HCT116 (cell line): ENCODE measurements at regions not wholly inside any gene's neighbourhood (a gene's known extent, or its start where the extent isn't known, plus 50 kb on each side); places are given as distances from the start of the nearest gene placed in this dataset.
"Not testable (repeated sequence)": the region's sequence is repeated elsewhere in the genome, so short reads cannot be mapped to it uniquely, and the experiment has no call there.

ENCODE experiments used
- ATAC-seq: fragments of 200-7000 bp; cut with Tn5 transposase; 2 replicates; pipeline ENCODE4 v1.9.1; 2020; ENCODE audit warnings: mild to moderate bottlenecking, moderate library complexity
- BruUV-seq: library from RNA; stranded (reverse); fragments of 400-500 nt; replicated peaks from 2 replicates; lab custom pipeline; 2021; lab: Mats Ljungman, UMichigan
- CTCF ChIA-PET: fragments of 300-600 bp; sonication (Branson Sonifier 250); formaldehyde crosslinking; loops from one replicate; lab custom pipeline; 2021; ENCODE audit warnings: antibody characterized with exemption; lab: Charles Lee
- POLR2A ChIA-PET: fragments of 300-600, 350-600 bp; sonication (Branson Sonifier 250); formaldehyde crosslinking; loops from one replicate; lab custom pipeline; 2021; ENCODE audit warnings: antibody characterized with exemption; lab: Charles Lee
- RAD21 ChIA-PET, 2 experiments: fragments of 300-600 bp; sonication (Branson Sonifier 250); formaldehyde crosslinking; loops; one replicate each; lab custom pipeline; 2023; ENCODE audit warnings: low total read pairs in 2 of 2; ENCODE audit not compliant: uncharacterized antibody in 2 of 2, unreplicated experiment in 2 of 2, low non-redundant PET in 1 of 2; lab: Charles Lee
- DNase-seq: peaks from one replicate; pipeline ENCODE4 v3.0.0-alpha.2; 2010; ENCODE audit warnings: low read depth, low spot score
- H2AFZ ChIP-seq: fragments of 200-600 bp; shearing (Covaris generic), sonication (generic); 2 replicates; pipeline ENCODE4 v1.6.1; 2017; ENCODE audit warnings: low read depth, mixed run types, mixed read lengths, antibody characterized with exemption, low read length; ENCODE audit not compliant: poor library complexity, severe bottlenecking
- H3K27ac ChIP-seq: 2 replicates; pipeline ENCODE4 v1.5.1; 2012; ENCODE audit warnings: low read depth, low read length
- H3K27me3 ChIP-seq: fragments of 200-600 bp; sonication (generic); 2 replicates; pipeline ENCODE4 v1.6.1; 2016; ENCODE audit warnings: mixed run types, low read length, mixed read lengths; ENCODE audit not compliant: insufficient read depth
- H3K36me3 ChIP-seq, 2 experiments: fragments of 200-500 bp in 1 of 2; fragments of 200-600 bp in 1 of 2; sonication (Bioruptor generic) in 1 of 2; sonication (generic) in 1 of 2; 2 replicates each; pipeline versions ENCODE4 v1.5.1 to v1.6.1; 2014 to 2016; ENCODE audit warnings: low read length in 2 of 2, inconsistent platforms in 1 of 2, mixed read lengths in 1 of 2, mixed run types in 1 of 2; ENCODE audit not compliant: insufficient read depth in 2 of 2, control insufficient read depth in 1 of 2
- H3K4me1 ChIP-seq, 2 experiments: fragments of 200-600 bp in 1 of 2; sonication (generic) in 1 of 2; 2 replicates each; pipeline versions ENCODE4 v1.5.1 to v1.6.1; 2012 to 2017; ENCODE audit warnings: low read length in 2 of 2, inconsistent platforms in 1 of 2, mild to moderate bottlenecking in 1 of 2, mixed read lengths in 1 of 2, mixed run types in 1 of 2, moderate library complexity in 1 of 2; ENCODE audit not compliant: insufficient read depth in 2 of 2, control insufficient read depth in 1 of 2
- H3K4me2 ChIP-seq: fragments of 200-600 bp; sonication (generic); 2 replicates; pipeline ENCODE4 v1.6.1; 2017; ENCODE audit warnings: mixed run types, low read length, mixed read lengths
- H3K4me3 ChIP-seq, 2 experiments: fragments of 200-600 bp in 1 of 2; sonication (generic) in 1 of 2; replicated peaks in 1 of 2; 2 replicates each; pipeline ENCODE4 v1.5.1; 2011 to 2016; ENCODE audit warnings: low read length in 2 of 2, control low read depth in 1 of 2, low read depth in 1 of 2, mild to moderate bottlenecking in 1 of 2, mixed read lengths in 1 of 2, mixed run types in 1 of 2
- H3K79me2 ChIP-seq: fragments of 200-600 bp; sonication (generic); 2 replicates; pipeline ENCODE4 v1.6.1; 2017; ENCODE audit warnings: mild to moderate bottlenecking, mixed run types, low read length, moderate library complexity, mixed read lengths; ENCODE audit not compliant: insufficient read depth
- H3K9ac ChIP-seq: fragments of 200-600 bp; sonication (generic); 2 replicates; pipeline ENCODE4 v1.6.1; 2016; ENCODE audit warnings: low read length, mixed read lengths
- H3K9me2 ChIP-seq: fragments of 200-600 bp; sonication (generic), shearing (Covaris generic); 2 replicates; pipeline ENCODE4 v1.6.1; 2017; ENCODE audit warnings: mixed run types, mild to moderate bottlenecking, moderate library complexity; ENCODE audit not compliant: insufficient read depth
- H3K9me3 ChIP-seq, 2 experiments: fragments of 200-500 bp in 1 of 2; fragments of 200-600 bp in 1 of 2; sonication (Bioruptor generic) in 1 of 2; sonication (generic) in 1 of 2; 2 replicates each; pipeline ENCODE4 v1.6.1; 2014 to 2017; ENCODE audit warnings: low read length in 2 of 2, mixed read lengths in 2 of 2, inconsistent platforms in 1 of 2, low read depth in 1 of 2, mild to moderate bottlenecking in 1 of 2, mixed run types in 1 of 2, moderate library complexity in 1 of 2; ENCODE audit not compliant: control insufficient read depth in 1 of 2, insufficient read depth in 1 of 2
- H4K20me1 ChIP-seq: fragments of 200-600 bp; sonication (generic), shearing (Covaris generic); 2 replicates; pipeline ENCODE4 v1.6.1; 2017; ENCODE audit warnings: mixed run types, mild to moderate bottlenecking, moderate library complexity; ENCODE audit not compliant: insufficient read depth
- EGR1 ChIP-seq: IDR thresholded peaks from 2 replicates; pipeline ENCODE4 v1.6.1; 2012; ENCODE audit warnings: low read depth
- ELF1 ChIP-seq: IDR thresholded peaks from 2 replicates; pipeline ENCODE4 v1.6.1; 2012; ENCODE audit warnings: low read depth, borderline replicate concordance
- EZH2 ChIP-seq: fragments of 200-600 bp; sonication (generic); IDR thresholded peaks from 2 replicates; pipeline ENCODE4 v1.6.1; 2017; ENCODE audit warnings: antibody characterized with exemption, mixed run types
- EZH2phosphoT487 ChIP-seq: fragments of 200-600 bp; IDR thresholded peaks from 2 replicates; pipeline ENCODE4 v1.6.1; 2018; ENCODE audit warnings: antibody characterized with exemption, borderline replicate concordance
- RAD21 ChIP-seq: IDR thresholded peaks from 2 replicates; pipeline ENCODE4 v1.6.1; 2012; ENCODE audit warnings: low read depth, mild to moderate bottlenecking
- SIN3A ChIP-seq: IDR thresholded peaks from 2 replicates; pipeline ENCODE4 v1.6.1; 2012; ENCODE audit warnings: low read depth
- intact Hi-C: fragments of 100-400 bp; cut with micrococcal nuclease; formaldehyde crosslinking; loops from 2 replicates; pipeline ENCODE4 v1.10.0; 2022
- TF ChIP-seq, protein P1 (sequence below): IDR thresholded peaks from 2 replicates; pipeline ENCODE4 v1.6.1; 2011; ENCODE audit warnings: mild to moderate bottlenecking, low read length, moderate library complexity; ENCODE audit not compliant: insufficient replicate concordance; ENCODE audit errors: extremely low read depth
- TF ChIP-seq, protein P2 (sequence below), 3 experiments: fragments of 200-600 bp in 1 of 3; sonication (generic) in 1 of 3; IDR thresholded peaks in 2 of 3; conservative IDR thresholded peaks in 1 of 3; 2 replicates each; pipeline ENCODE4 v1.5.1; 2012 to 2017; ENCODE audit warnings: low read depth in 2 of 3, low read length in 2 of 3, antibody characterized with exemption in 1 of 3, borderline replicate concordance in 1 of 3, control low read depth in 1 of 3, mild to moderate bottlenecking in 1 of 3, mixed read lengths in 1 of 3, mixed run types in 1 of 3, moderate library complexity in 1 of 3; ENCODE audit not compliant: insufficient read depth in 1 of 3

DNA sequence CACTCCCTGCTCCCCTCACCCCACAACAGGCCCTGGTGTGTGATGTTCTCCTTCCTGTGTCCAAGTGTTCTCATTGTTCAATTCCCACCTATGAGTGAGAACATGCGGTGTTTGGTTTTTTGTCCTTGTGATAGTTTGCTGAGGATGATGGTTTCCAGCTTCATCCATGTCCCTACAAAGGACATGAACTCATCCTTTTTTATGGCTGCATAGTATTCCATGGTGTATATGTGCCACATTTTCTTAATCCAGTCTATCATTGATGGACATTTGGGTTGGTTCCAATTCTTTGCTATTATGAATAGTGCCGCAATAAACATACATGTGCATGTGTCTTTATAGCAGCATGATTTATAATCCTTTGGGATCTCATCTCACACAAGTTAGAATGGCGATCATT, 101.5 kb upstream of the NGF start:
- CTCF ChIA-PET, H3K27ac ChIP-seq, H2AFZ ChIP-seq, H3K36me3 ChIP-seq, POLR2A ChIA-PET, H3K4me1 ChIP-seq, H3K4me3 ChIP-seq, H3K9me2 ChIP-seq, DNase-seq, H3K27me3 ChIP-seq, ATAC-seq, H3K9ac ChIP-seq, RAD21 ChIA-PET, H3K4me2 ChIP-seq, H4K20me1 ChIP-seq, BruUV-seq, H3K9me3 ChIP-seq, H3K79me2 ChIP-seq, intact Hi-C loops: not testable (repeated sequence)

DNA sequence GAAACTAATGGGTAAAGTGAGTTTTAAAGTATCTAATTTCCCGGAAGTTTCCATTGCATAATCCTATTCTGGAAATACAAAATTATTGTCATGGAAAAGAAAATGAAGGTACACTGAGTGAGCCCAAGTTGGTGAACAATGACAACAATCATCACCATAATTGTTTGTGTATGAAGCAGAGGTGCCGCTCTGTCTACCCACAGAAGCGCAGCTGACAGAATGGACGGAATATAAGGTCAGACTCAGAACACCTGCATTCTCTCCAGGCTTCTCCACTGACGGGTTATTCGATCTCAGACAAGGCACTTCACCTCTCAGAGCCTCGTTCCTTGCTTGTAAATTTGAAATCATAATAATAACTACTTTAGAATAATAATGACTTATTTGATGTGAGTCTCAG, 99.1 kb upstream of the NGF start:
- Histone ChIP-seq H3K9me2 (no peaks in the 10 kb centered on the region), H3K79me2 (no peaks in the 10 kb centered on the region), H3K4me2 (no peak overlapping the region), H2AFZ (no peak overlapping the region), H3K27ac (no peak overlapping the region), H3K36me3 (no peaks in the 10 kb centered on the region), H3K4me1 (no peaks in the 10 kb centered on the region), H3K27me3 (no peaks in the 10 kb centered on the region), H3K9me3 (no peaks in the 10 kb centered on the region), H4K20me1 (no peaks in the 10 kb centered on the region), H3K9ac (no peak overlapping the region), H3K4me3 (no peak overlapping the region)
- ChIA-PET CTCF (no interaction called here), RAD21 (no interaction called here), POLR2A (no interaction called here)
- ATAC-seq (no peak), DNase-seq (no peak)
- intact Hi-C loops, result no loop called here
- no peak for TF ChIP-seq EZH2
- TF ChIP-seq EZH2phosphoT487, result no peak
- no peak for TF ChIP-seq RAD21
- TF ChIP-seq, protein P1, sequence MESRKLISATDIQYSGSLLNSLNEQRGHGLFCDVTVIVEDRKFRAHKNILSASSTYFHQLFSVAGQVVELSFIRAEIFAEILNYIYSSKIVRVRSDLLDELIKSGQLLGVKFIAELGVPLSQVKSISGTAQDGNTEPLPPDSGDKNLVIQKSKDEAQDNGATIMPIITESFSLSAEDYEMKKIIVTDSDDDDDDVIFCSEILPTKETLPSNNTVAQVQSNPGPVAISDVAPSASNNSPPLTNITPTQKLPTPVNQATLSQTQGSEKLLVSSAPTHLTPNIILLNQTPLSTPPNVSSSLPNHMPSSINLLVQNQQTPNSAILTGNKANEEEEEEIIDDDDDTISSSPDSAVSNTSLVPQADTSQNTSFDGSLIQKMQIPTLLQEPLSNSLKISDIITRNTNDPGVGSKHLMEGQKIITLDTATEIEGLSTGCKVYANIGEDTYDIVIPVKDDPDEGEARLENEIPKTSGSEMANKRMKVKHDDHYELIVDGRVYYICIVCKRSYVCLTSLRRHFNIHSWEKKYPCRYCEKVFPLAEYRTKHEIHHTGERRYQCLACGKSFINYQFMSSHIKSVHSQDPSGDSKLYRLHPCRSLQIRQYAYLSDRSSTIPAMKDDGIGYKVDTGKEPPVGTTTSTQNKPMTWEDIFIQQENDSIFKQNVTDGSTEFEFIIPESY, result no peak
- TF ChIP-seq EGR1, result no peak
- no peak for TF ChIP-seq ELF1
- no peak for TF ChIP-seq SIN3A
- TF ChIP-seq, protein P2, sequence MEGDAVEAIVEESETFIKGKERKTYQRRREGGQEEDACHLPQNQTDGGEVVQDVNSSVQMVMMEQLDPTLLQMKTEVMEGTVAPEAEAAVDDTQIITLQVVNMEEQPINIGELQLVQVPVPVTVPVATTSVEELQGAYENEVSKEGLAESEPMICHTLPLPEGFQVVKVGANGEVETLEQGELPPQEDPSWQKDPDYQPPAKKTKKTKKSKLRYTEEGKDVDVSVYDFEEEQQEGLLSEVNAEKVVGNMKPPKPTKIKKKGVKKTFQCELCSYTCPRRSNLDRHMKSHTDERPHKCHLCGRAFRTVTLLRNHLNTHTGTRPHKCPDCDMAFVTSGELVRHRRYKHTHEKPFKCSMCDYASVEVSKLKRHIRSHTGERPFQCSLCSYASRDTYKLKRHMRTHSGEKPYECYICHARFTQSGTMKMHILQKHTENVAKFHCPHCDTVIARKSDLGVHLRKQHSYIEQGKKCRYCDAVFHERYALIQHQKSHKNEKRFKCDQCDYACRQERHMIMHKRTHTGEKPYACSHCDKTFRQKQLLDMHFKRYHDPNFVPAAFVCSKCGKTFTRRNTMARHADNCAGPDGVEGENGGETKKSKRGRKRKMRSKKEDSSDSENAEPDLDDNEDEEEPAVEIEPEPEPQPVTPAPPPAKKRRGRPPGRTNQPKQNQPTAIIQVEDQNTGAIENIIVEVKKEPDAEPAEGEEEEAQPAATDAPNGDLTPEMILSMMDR (IDR thresholded peaks at IDR 0.05 in 2 of 3, conservative IDR thresholded peaks at IDR 0.05 in 1 of 3; ENCODE audit: borderline replicate concordance in 1 of 3, insufficient read depth in 1 of 3, low read depth in 2 of 3, low read length in 2 of 3), result no peak
- no TSS peak for BruUV-seq
